ENCODE measurements at regions not wholly inside any gene's neighbourhood (a gene's known extent, or its start where the extent isn't known, plus 50 kb on each side); places are given as distances from the start of the nearest gene placed in this dataset.

DNA sequence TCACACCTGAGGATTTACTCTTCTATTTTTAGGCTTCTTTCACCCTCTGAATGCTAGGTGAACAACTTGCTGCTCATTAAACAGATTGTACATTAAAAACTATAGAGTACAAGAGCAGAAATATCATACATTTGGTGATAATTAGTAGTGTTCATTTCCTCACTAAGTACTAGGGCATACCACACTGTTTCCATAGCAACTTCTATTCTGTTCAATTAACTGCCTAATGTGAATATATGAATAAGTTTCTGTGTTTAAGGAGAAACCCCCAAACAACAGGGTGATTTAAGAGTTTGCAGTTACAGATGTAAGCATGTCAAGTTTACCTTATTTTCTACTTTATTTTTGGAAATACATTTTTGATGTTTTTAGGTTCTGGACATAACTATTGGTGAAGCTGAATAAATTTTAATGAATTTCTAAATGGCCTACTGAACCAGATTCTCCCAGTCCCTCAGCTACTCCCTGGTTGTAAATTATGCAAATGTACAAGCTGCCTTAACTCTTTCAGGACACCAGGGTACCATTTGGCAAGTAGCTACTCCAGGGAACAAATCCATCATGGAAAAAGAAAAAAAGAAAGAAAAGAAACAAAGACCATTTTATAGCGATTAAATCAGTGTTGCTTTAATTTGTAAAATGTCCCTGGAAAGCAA lies 199.8 kb upstream of the NAV3 start:
- 100% methylated on average over 1 of the region's 1 CpG for WGBS (ENCODE audit: insufficient coverage)
- Mint-ChIP-seq H3K36me3 (peaks cover 9% of the 10 kb centered on the region), H3K4me3 (no peak overlapping the region), H3K4me1 (no peaks in the 10 kb centered on the region), H3K9me3 (peaks cover 9 to 19% of the 10 kb centered on the region in 2 donors), H3K27ac (no peak overlapping the region), H3K27me3 (ENCODE audit: low read depth in 2 of 2) (no peaks in the 10 kb centered on the region)
- ATAC-seq (no peak), DNase-seq (no peak)
- Histone ChIP-seq H3K9me3 (ENCODE audit: control insufficient read depth, insufficient read depth, low read length) (no peaks in the 10 kb centered on the region), H3K27me3 (ENCODE audit: control insufficient read depth, insufficient read depth, low read length) (no peaks in the 10 kb centered on the region), H3K36me3 (ENCODE audit: control insufficient read depth, insufficient read depth, low read length) (no peaks in the 10 kb centered on the region), H3K27ac (ENCODE audit: low read length) (no peak overlapping the region), H3K4me1 (ENCODE audit: control insufficient read depth, insufficient read depth, low read length) (no peaks in the 10 kb centered on the region), H3K4me3 (ENCODE audit: low read length) (no peak overlapping the region)
- TF ChIP-seq CTCF (IDR thresholded peaks at IDR 0.05): no peak
- intact Hi-C loops (cut with micrococcal nuclease): no loop called here

- Histone ChIP-seq H3K27ac (ENCODE audit: low read length) (no peak overlapping the region), H3K36me3 (ENCODE audit: control insufficient read depth, insufficient read depth, low read length) (no peaks in the 10 kb centered on the region), H3K4me3 (ENCODE audit: low read length) (no peak overlapping the region), H3K27me3 (ENCODE audit: control insufficient read depth, insufficient read depth, low read length) (no peaks in the 10 kb centered on the region), H3K4me1 (ENCODE audit: control insufficient read depth, insufficient read depth, low read length) (no peaks in the 10 kb centered on the region), H3K9me3 (ENCODE audit: control insufficient read depth, insufficient read depth, low read length) (no peaks in the 10 kb centered on the region)
- no peaks in the 10 kb centered on the region for H3K4me1 Mint-ChIP-seq
- ATAC-seq (no peak), DNase-seq (no peak)
- intact Hi-C loops (cut with micrococcal nuclease): no loop called here
- WGBS (ENCODE audit: insufficient coverage): no CpG with 5 or more reads among the region's 3 CpGs
- peaks cover 9 to 20% of the 10 kb centered on the region in 2 donors for H3K9me3 Mint-ChIP-seq
- no peak overlapping the region for H3K4me3 Mint-ChIP-seq
- no peaks in the 10 kb centered on the region for H3K27me3 Mint-ChIP-seq (ENCODE audit: low read depth in 2 of 2)
- H3K36me3 Mint-ChIP-seq: peaks cover 10% of the 10 kb centered on the region
- no peak for TF ChIP-seq CTCF (IDR thresholded peaks at IDR 0.05)
- no peak overlapping the region for H3K27ac Mint-ChIP-seq
These were observed 200.3 kb upstream of the NAV3 start for GRCh38 chr12:77630344-77630743.

DNA sequence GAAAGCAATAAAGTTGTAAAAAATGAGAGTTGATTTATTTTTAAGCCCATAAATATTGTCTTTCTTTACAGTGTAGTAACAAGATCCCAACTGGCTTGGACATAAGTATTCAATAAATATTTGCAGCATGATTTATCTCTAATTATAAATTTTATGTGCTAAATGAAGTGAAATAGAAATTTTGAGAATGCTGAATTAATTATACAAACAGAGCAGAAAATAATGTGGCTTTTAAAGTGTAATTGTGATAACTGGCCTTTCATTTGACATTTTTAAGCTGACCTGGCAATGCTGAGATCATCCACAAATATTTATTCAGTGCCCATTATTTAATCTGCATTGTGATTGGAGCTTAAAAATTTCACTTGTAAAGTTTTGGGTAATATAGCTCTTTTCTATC lies 201.6 kb upstream of the NAV3 start:
- H3K27me3 ChIP-seq (ENCODE audit: control insufficient read depth, insufficient read depth, low read length): no peaks in the 10 kb centered on the region
- peaks cover 10% of the 10 kb centered on the region for H3K36me3 Mint-ChIP-seq
- ATAC-seq (no peak), DNase-seq (no peak)
- no peaks in the 10 kb centered on the region for H3K36me3 ChIP-seq (ENCODE audit: control insufficient read depth, insufficient read depth, low read length)
- TF ChIP-seq CTCF (IDR thresholded peaks at IDR 0.05): no peak
- no peak overlapping the region for H3K4me3 ChIP-seq (ENCODE audit: low read length)
- no peaks in the 10 kb centered on the region for H3K27me3 Mint-ChIP-seq (ENCODE audit: low read depth in 2 of 2)
- no peaks in the 10 kb centered on the region for H3K4me1 ChIP-seq (ENCODE audit: control insufficient read depth, insufficient read depth, low read length)
- intact Hi-C loops (cut with micrococcal nuclease): no loop called here
- H3K4me1 Mint-ChIP-seq: no peaks in the 10 kb centered on the region
- no peak overlapping the region for H3K4me3 Mint-ChIP-seq
- no peak overlapping the region for H3K27ac Mint-ChIP-seq
- H3K9me3 ChIP-seq (ENCODE audit: control insufficient read depth, insufficient read depth, low read length): no peaks in the 10 kb centered on the region
- no peak overlapping the region for H3K27ac ChIP-seq (ENCODE audit: low read length)
- H3K9me3 Mint-ChIP-seq: peaks cover 11 to 24% of the 10 kb centered on the region in 2 donors

DNA sequence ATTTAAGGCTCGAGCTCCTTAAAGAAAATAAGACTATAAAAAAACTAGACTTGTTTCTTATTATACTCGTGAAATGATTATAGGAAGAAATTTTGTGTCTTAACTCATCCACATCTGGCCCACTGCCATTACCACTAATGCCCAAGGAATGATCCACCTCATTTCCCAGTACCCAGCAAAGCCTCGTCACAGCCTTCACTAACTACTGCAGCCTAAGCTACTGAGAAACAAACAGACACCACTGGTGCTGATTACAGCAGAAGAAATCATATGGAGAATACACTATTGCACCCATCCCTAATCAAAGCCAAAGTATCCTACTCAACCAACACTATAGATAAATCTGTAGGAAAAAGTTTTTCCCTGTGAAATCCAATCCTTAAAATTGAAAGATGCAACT lies 205.3 kb upstream of the NAV3 start:
- Mint-ChIP-seq H3K27me3 (ENCODE audit: low read depth in 2 of 2) (no peaks in the 10 kb centered on the region), H3K36me3 (peaks cover 10% of the 10 kb centered on the region), H3K27ac (no peak overlapping the region), H3K9me3 (peaks cover 15 to 28% of the 10 kb centered on the region in 2 donors), H3K4me1 (no peaks in the 10 kb centered on the region), H3K4me3 (no peak overlapping the region)
- no peaks in the 10 kb centered on the region for H3K4me1 ChIP-seq (ENCODE audit: control insufficient read depth, insufficient read depth, low read length)
- WGBS (ENCODE audit: insufficient coverage): 100% methylated on average over 1 of the region's 3 CpGs
- H3K27me3 ChIP-seq (ENCODE audit: control insufficient read depth, insufficient read depth, low read length): no peaks in the 10 kb centered on the region
- H3K4me3 ChIP-seq (ENCODE audit: low read length): no peak overlapping the region
- intact Hi-C loops (cut with micrococcal nuclease): no loop called here
- H3K9me3 ChIP-seq (ENCODE audit: control insufficient read depth, insufficient read depth, low read length): no peaks in the 10 kb centered on the region
- H3K36me3 ChIP-seq (ENCODE audit: control insufficient read depth, insufficient read depth, low read length): no peaks in the 10 kb centered on the region
- no peak overlapping the region for H3K27ac ChIP-seq (ENCODE audit: low read length)
- no peak for TF ChIP-seq CTCF (IDR thresholded peaks at IDR 0.05)
- no peak for DNase-seq
- ATAC-seq: no peak
